SK-N-SH (cell line): ENCODE measurements at regions not wholly inside any gene's neighbourhood (a gene's known extent, or its start where the extent isn't known, plus 50 kb on each side); places are given as distances from the start of the nearest gene placed in this dataset.

ENCODE experiments used
- CTCF ChIA-PET: fragments of 300-600, 350-600 bp; formaldehyde crosslinking; extraction: SDS; loops from one replicate; lab custom pipeline; 2021; lab: Yijun Ruan, JAX
- POLR2A ChIA-PET: fragments of 350-600 bp; sonication (Branson Sonifier 250); formaldehyde crosslinking; extraction: SDS; loops from one replicate; lab custom pipeline; 2020; ENCODE audit warnings: antibody characterized with exemption, inconsistent platforms; lab: Yijun Ruan, JAX
- DNase-seq: peaks from one replicate; pipeline ENCODE4 v3.0.0; 2012
- H2AFZ ChIP-seq: fragments of 200-600 bp; sonication (generic); 2 replicates; pipeline ENCODE4 v1.8.1; 2016; ENCODE audit warnings: antibody characterized with exemption, mild to moderate bottlenecking, low read depth
- H3F3A ChIP-seq: fragments of 200-600 bp; sonication (generic); replicated peaks from 2 replicates; pipeline ENCODE3; 2016; ENCODE audit warnings: antibody characterized with exemption, mild to moderate bottlenecking; ENCODE audit not compliant: insufficient read depth
- H3K27ac ChIP-seq, 2 experiments: fragments of 200-500 bp in 1 of 2; fragments of 200-600 bp in 1 of 2; sonication (Bioruptor generic) in 1 of 2; sonication (generic), shearing (Covaris generic) in 1 of 2; 2 replicates each; pipeline versions ENCODE4 v1.5.1 to v1.6.1; 2014 to 2016; ENCODE audit warnings: low read depth in 2 of 2, inconsistent platforms in 1 of 2, low read length in 1 of 2, mild to moderate bottlenecking in 1 of 2, mixed read lengths in 1 of 2
- H3K27me3 ChIP-seq: fragments of 200-600 bp; sonication (generic), shearing (Covaris generic); 2 replicates; pipeline ENCODE4 v1.6.1; 2016; ENCODE audit warnings: mixed run types; ENCODE audit not compliant: insufficient read depth
- H3K36me3 ChIP-seq, 2 experiments: fragments of 200-500 bp in 1 of 2; fragments of 200-600 bp in 1 of 2; sonication (Bioruptor generic) in 1 of 2; sonication (generic) in 1 of 2; replicated peaks in 1 of 2; 2 replicates each; pipeline versions ENCODE3 to v1.5.1; 2014 to 2016; ENCODE audit warnings: low read length in 1 of 2, mild to moderate bottlenecking in 1 of 2; ENCODE audit not compliant: insufficient read depth in 2 of 2, control insufficient read depth in 1 of 2
- H3K4me1 ChIP-seq, 2 experiments: fragments of 200-500 bp in 1 of 2; fragments of 200-600 bp in 1 of 2; sonication (Bioruptor generic) in 1 of 2; sonication (generic), shearing (Covaris generic) in 1 of 2; 2 replicates each; pipeline versions ENCODE4 v1.5.1 to v1.6.1; 2014 to 2016; ENCODE audit warnings: low read depth in 1 of 2, low read length in 1 of 2, mixed run types in 1 of 2; ENCODE audit not compliant: insufficient read depth in 2 of 2, control insufficient read depth in 1 of 2
- H3K4me2 ChIP-seq: fragments of 200-600 bp; sonication (generic), shearing (Covaris generic); 2 replicates; pipeline ENCODE4 v1.6.1; 2017; ENCODE audit warnings: mixed run types
- H3K4me3 ChIP-seq, 2 experiments: fragments of 200-500 bp in 1 of 2; fragments of 200-600 bp in 1 of 2; sonication (Bioruptor generic) in 1 of 2; sonication (generic), shearing (Covaris generic) in 1 of 2; 2 replicates each; pipeline versions ENCODE4 v1.5.1 to v1.8.1; 2014 to 2016; ENCODE audit warnings: low read depth in 2 of 2, inconsistent platforms in 1 of 2, low read length in 1 of 2, mild to moderate bottlenecking in 1 of 2, mixed read lengths in 1 of 2, moderate library complexity in 1 of 2
- H3K79me2 ChIP-seq: fragments of 200-600 bp; sonication (generic); 2 replicates; pipeline ENCODE4 v1.8.1; 2017; ENCODE audit warnings: mild to moderate bottlenecking; ENCODE audit not compliant: insufficient read depth
- H3K9ac ChIP-seq: fragments of 200-600 bp; sonication (generic); 2 replicates; pipeline ENCODE4 v1.6.1; 2017; ENCODE audit warnings: mixed run types
- H3K9me2 ChIP-seq: fragments of 200-600 bp; sonication (generic); 2 replicates; pipeline ENCODE4 v1.6.1; 2017; ENCODE audit warnings: mixed run types
- H3K9me3 ChIP-seq: fragments of 200-600 bp; sonication (generic); 2 replicates; pipeline ENCODE4 v1.6.1; 2017; ENCODE audit warnings: mixed run types, mild to moderate bottlenecking, moderate library complexity
- H4K20me1 ChIP-seq: fragments of 200-600 bp; sonication (generic); 2 replicates; pipeline ENCODE4 v1.6.1; 2017; ENCODE audit warnings: mild to moderate bottlenecking, mixed run types; ENCODE audit not compliant: insufficient read depth
- ELF1 ChIP-seq: IDR thresholded peaks from 2 replicates; pipeline ENCODE4 v1.4.0; 2012
- EP300 ChIP-seq, 2 experiments: IDR thresholded peaks; 2 replicates each; pipeline versions ENCODE4 v1.4.0 to v1.6.1; 2012; ENCODE audit warnings: borderline replicate concordance in 1 of 2, low read depth in 1 of 2, low read length in 1 of 2
- FOXM1 ChIP-seq: IDR thresholded peaks from 2 replicates; pipeline ENCODE4 v1.4.0; 2012; ENCODE audit warnings: low read depth, mild to moderate bottlenecking
- GABPA ChIP-seq: IDR thresholded peaks from 2 replicates; pipeline ENCODE4 v1.4.0; 2012; ENCODE audit warnings: low read depth, mild to moderate bottlenecking
- MEF2A ChIP-seq: IDR thresholded peaks from 2 replicates; pipeline ENCODE4 v1.4.0; 2012; ENCODE audit warnings: low read depth, borderline replicate concordance
- MXI1 ChIP-seq: IDR thresholded peaks from 2 replicates; pipeline ENCODE4 v1.6.1; 2012; ENCODE audit warnings: mild to moderate bottlenecking, low read depth, low read length, improper control_type of control experiment
- NFIC ChIP-seq: IDR thresholded peaks from 2 replicates; pipeline ENCODE4 v1.4.0; 2012; ENCODE audit warnings: borderline replicate concordance
- POLR2AphosphoS5 ChIP-seq: IDR thresholded peaks from 2 replicates; pipeline ENCODE4 v1.6.1; 2012; ENCODE audit warnings: low read depth, low read length
- RXRA ChIP-seq: IDR thresholded peaks from 2 replicates; pipeline ENCODE4 v1.4.0; 2012; ENCODE audit warnings: low read depth, mild to moderate bottlenecking, borderline replicate concordance
- SIN3A ChIP-seq: IDR thresholded peaks from 2 replicates; pipeline ENCODE4 v1.6.1; 2012; ENCODE audit warnings: low read depth, mild to moderate bottlenecking, low read length, moderate library complexity, borderline replicate concordance
- SMC3 ChIP-seq: IDR thresholded peaks from 2 replicates; pipeline ENCODE4 v1.6.1; 2012; ENCODE audit warnings: low read depth, low read length, improper control_type of control experiment
- WGBS: methylation state at CpG from one replicate; pipeline ENCODE4 v1.1.6; 2017; ENCODE audit warnings: low lambda C conversion rate; 5-methylcytosine and 5-hydroxymethylcytosine counted together
- TF ChIP-seq, protein P1 (sequence below): IDR thresholded peaks from 2 replicates; pipeline ENCODE4; 2012
- TF ChIP-seq, protein P2 (sequence below): IDR thresholded peaks from 2 replicates; pipeline ENCODE4 v1.4.0; 2012; ENCODE audit warnings: low read depth, borderline replicate concordance
- TF ChIP-seq, protein P3 (sequence below): IDR thresholded peaks from 2 replicates; pipeline ENCODE4 v1.6.1; 2012; ENCODE audit warnings: mild to moderate bottlenecking, low read depth, low read length, moderate library complexity
- TF ChIP-seq, protein P4 (sequence below): IDR thresholded peaks from 2 replicates; pipeline ENCODE4 v1.4.0; 2012; ENCODE audit warnings: low read depth, borderline replicate concordance

DNA sequence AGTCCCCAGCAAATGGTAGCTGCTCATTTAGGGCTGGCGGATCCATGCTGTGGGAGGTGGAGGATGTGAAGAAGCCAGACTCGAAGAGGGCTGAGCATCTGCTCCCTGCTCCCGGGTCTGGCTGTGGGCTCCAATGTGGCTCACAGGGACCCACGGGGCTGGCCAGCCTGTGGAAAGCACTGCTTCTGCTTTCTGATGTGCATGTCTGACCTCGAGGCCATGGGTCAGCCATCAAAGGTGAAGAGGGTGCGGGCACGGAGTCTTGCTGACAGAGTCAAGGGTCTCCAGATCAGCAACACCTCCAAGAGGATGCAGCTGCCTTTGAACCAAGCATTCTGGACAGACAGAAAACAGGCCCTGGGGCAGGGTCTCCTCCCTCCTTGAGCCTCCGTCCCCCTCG is 178.2 kb downstream of the INHBB start:
- CTCF ChIA-PET, result no interaction called here
- no peak overlapping the region for H3K4me3 ChIP-seq
- POLR2A ChIA-PET, result no interaction called here

More for the DNA sequence above, 178.2 kb downstream of the INHBB start:
- Histone ChIP-seq H3K4me1 (no peaks in the 10 kb centered on the region; a peak in 1 of 4 replicates), H3K9me3 (no peaks in the 10 kb centered on the region), H3K9ac (no peak overlapping the region), H3K4me2 (no peak overlapping the region), H3K9me2 (no peaks in the 10 kb centered on the region), H4K20me1 (no peaks in the 10 kb centered on the region), H3K36me3 (no peaks in the 10 kb centered on the region), H3K27me3 (peaks cover 21% of the 10 kb centered on the region), H3F3A (no peaks in the 10 kb centered on the region), H3K27ac (no peak overlapping the region), H2AFZ (no peak overlapping the region)
- DNase-seq, result no peak
- WGBS, result 60% methylated on average over 8 of the region's 9 CpGs
- TF ChIP-seq, protein P1, sequence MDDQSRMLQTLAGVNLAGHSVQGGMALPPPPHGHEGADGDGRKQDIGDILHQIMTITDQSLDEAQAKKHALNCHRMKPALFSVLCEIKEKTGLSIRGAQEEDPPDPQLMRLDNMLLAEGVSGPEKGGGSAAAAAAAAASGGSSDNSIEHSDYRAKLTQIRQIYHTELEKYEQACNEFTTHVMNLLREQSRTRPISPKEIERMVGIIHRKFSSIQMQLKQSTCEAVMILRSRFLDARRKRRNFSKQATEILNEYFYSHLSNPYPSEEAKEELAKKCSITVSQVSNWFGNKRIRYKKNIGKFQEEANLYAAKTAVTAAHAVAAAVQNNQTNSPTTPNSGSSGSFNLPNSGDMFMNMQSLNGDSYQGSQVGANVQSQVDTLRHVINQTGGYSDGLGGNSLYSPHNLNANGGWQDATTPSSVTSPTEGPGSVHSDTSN, result no peak
- TF ChIP-seq GABPA (no peak), RXRA (no peak), SMC3 (no peak), NFIC (no peak), SIN3A (no peak), EP300 (IDR thresholded peaks at IDR 0.05; ENCODE audit: borderline replicate concordance in 1 of 2, low read depth in 1 of 2, low read length in 1 of 2) (no peak), MXI1 (no peak), FOXM1 (no peak), MEF2A (no peak), ELF1 (no peak), POLR2AphosphoS5 (no peak)
- TF ChIP-seq, protein P2, sequence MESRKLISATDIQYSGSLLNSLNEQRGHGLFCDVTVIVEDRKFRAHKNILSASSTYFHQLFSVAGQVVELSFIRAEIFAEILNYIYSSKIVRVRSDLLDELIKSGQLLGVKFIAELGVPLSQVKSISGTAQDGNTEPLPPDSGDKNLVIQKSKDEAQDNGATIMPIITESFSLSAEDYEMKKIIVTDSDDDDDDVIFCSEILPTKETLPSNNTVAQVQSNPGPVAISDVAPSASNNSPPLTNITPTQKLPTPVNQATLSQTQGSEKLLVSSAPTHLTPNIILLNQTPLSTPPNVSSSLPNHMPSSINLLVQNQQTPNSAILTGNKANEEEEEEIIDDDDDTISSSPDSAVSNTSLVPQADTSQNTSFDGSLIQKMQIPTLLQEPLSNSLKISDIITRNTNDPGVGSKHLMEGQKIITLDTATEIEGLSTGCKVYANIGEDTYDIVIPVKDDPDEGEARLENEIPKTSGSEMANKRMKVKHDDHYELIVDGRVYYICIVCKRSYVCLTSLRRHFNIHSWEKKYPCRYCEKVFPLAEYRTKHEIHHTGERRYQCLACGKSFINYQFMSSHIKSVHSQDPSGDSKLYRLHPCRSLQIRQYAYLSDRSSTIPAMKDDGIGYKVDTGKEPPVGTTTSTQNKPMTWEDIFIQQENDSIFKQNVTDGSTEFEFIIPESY, result no peak
- TF ChIP-seq, protein P3, sequence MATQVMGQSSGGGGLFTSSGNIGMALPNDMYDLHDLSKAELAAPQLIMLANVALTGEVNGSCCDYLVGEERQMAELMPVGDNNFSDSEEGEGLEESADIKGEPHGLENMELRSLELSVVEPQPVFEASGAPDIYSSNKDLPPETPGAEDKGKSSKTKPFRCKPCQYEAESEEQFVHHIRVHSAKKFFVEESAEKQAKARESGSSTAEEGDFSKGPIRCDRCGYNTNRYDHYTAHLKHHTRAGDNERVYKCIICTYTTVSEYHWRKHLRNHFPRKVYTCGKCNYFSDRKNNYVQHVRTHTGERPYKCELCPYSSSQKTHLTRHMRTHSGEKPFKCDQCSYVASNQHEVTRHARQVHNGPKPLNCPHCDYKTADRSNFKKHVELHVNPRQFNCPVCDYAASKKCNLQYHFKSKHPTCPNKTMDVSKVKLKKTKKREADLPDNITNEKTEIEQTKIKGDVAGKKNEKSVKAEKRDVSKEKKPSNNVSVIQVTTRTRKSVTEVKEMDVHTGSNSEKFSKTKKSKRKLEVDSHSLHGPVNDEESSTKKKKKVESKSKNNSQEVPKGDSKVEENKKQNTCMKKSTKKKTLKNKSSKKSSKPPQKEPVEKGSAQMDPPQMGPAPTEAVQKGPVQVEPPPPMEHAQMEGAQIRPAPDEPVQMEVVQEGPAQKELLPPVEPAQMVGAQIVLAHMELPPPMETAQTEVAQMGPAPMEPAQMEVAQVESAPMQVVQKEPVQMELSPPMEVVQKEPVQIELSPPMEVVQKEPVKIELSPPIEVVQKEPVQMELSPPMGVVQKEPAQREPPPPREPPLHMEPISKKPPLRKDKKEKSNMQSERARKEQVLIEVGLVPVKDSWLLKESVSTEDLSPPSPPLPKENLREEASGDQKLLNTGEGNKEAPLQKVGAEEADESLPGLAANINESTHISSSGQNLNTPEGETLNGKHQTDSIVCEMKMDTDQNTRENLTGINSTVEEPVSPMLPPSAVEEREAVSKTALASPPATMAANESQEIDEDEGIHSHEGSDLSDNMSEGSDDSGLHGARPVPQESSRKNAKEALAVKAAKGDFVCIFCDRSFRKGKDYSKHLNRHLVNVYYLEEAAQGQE, result no peak
- TF ChIP-seq, protein P4, sequence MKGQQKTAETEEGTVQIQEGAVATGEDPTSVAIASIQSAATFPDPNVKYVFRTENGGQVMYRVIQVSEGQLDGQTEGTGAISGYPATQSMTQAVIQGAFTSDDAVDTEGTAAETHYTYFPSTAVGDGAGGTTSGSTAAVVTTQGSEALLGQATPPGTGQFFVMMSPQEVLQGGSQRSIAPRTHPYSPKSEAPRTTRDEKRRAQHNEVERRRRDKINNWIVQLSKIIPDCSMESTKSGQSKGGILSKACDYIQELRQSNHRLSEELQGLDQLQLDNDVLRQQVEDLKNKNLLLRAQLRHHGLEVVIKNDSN, result no peak
- TF ChIP-seq, all 33 proteins: peak for 0
- no peaks in the 10 kb centered on the region for H3K79me2 ChIP-seq
